PFSK-1 (cell line): ENCODE measurements at regions not wholly inside any gene's neighbourhood (a gene's known extent, or its start where the extent isn't known, plus 50 kb on each side); places are given as distances from the start of the nearest gene placed in this dataset.

Experiments used
- POLR2AphosphoS5 ChIP-seq: IDR thresholded peaks from 2 replicates; pipeline ENCODE4 v1.6.1; 2012; ENCODE audit warnings: low read depth, mild to moderate bottlenecking, control low read depth, low read length, moderate library complexity
- SIN3A ChIP-seq: IDR thresholded peaks from 2 replicates; pipeline ENCODE4 v1.6.1; 2012; ENCODE audit warnings: mild to moderate bottlenecking, low read length, moderate library complexity, borderline replicate concordance; ENCODE audit not compliant: insufficient read depth
- TAF1 ChIP-seq: IDR thresholded peaks from 2 replicates; pipeline ENCODE4 v1.6.1; 2012; ENCODE audit warnings: low read length, control low read depth, borderline replicate concordance; ENCODE audit not compliant: insufficient read depth
- TF ChIP-seq, protein P1 (sequence below), 2 experiments: IDR thresholded peaks; 2 replicates each; pipeline versions ENCODE4 v1.6.1 to v1.8.0; 2011 to 2012; ENCODE audit warnings: low read depth in 2 of 2, low read length in 2 of 2, control low read depth in 1 of 2, inconsistent platforms in 1 of 2, mild to moderate bottlenecking in 1 of 2, moderate library complexity in 1 of 2; ENCODE audit not compliant: insufficient read depth in 1 of 2

DNA sequence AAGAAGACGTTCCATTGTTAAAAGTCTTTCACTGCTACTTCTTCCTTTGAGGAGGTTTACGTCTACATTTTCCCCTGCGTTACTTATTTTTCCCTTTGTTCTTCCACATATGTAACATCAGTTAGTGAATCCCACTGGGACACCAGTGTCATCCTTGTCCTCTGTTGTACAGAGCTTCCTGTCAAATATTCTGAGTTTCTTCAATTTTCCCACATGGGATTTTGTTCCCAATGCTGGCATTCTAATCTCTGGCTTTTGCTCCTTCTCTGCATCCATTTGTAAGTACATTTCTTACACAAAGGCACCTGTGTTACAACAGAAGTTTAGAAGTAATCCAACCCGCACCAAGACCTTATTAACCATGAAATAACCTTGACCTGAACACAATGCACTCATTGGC lies 627.4 kb upstream of the PFKP start:
- TF ChIP-seq POLR2AphosphoS5 (no peak), TAF1 (no peak), SIN3A (no peak)
- TF ChIP-seq, protein P1, sequence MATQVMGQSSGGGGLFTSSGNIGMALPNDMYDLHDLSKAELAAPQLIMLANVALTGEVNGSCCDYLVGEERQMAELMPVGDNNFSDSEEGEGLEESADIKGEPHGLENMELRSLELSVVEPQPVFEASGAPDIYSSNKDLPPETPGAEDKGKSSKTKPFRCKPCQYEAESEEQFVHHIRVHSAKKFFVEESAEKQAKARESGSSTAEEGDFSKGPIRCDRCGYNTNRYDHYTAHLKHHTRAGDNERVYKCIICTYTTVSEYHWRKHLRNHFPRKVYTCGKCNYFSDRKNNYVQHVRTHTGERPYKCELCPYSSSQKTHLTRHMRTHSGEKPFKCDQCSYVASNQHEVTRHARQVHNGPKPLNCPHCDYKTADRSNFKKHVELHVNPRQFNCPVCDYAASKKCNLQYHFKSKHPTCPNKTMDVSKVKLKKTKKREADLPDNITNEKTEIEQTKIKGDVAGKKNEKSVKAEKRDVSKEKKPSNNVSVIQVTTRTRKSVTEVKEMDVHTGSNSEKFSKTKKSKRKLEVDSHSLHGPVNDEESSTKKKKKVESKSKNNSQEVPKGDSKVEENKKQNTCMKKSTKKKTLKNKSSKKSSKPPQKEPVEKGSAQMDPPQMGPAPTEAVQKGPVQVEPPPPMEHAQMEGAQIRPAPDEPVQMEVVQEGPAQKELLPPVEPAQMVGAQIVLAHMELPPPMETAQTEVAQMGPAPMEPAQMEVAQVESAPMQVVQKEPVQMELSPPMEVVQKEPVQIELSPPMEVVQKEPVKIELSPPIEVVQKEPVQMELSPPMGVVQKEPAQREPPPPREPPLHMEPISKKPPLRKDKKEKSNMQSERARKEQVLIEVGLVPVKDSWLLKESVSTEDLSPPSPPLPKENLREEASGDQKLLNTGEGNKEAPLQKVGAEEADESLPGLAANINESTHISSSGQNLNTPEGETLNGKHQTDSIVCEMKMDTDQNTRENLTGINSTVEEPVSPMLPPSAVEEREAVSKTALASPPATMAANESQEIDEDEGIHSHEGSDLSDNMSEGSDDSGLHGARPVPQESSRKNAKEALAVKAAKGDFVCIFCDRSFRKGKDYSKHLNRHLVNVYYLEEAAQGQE (IDR thresholded peaks at IDR 0.05; ENCODE audit: insufficient read depth in 1 of 2, low read depth in 2 of 2, low read length in 2 of 2) = no peak
